SHP77 treated with DMSO at 0.1 percent for 48 hours (cell line): ENCODE measurements at regions not wholly inside any gene's neighbourhood (a gene's known extent, or its start where the extent isn't known, plus 50 kb on each side); places are given as distances from the start of the nearest gene placed in this dataset.
"Not testable (repeated sequence)": the region's sequence is repeated elsewhere in the genome, so short reads cannot be mapped to it uniquely, and the experiment has no call there.

Experiments
- DNase-seq: peaks from one replicate; lab custom pipeline; 2025; lab: John Stamatoyannopoulos, UW

GRCh38 chr4:36601864-36602495 lies 320.6 kb downstream of the DTHD1 start:
- peak; percentile 16 for DNase-seq

DNA sequence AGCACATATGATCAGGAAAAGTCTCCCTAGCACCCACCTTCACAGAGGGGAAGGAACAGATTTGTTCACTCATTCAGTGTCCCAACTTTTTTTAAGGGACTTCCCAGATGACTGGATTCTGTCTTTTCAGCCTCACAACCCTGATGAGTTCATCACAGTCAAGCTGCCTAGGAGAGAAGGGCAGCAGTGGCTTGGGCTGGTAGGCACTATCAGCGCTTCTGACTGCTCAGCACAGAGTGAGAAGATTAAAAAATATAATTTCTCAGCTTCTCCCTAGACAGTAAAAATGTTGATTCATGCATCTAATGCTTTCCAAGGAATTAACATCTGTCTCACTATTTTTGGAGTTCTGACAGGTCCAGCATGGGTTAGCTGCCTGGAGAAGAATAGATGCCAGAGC lies 328.2 kb downstream of the DTHD1 start:
- DNase-seq, result no peak

GRCh38 chr4:36610628-36611027 lies 329.2 kb downstream of the DTHD1 start:
- no peak for DNase-seq

GRCh38 chr4:36613142-36613541 lies 331.7 kb downstream of the DTHD1 start:
- DNase-seq, result not testable (repeated sequence)

- no peak for DNase-seq
Measured at GRCh38 chr4:36614011-36614410, 332.6 kb downstream of the DTHD1 start.

DNA sequence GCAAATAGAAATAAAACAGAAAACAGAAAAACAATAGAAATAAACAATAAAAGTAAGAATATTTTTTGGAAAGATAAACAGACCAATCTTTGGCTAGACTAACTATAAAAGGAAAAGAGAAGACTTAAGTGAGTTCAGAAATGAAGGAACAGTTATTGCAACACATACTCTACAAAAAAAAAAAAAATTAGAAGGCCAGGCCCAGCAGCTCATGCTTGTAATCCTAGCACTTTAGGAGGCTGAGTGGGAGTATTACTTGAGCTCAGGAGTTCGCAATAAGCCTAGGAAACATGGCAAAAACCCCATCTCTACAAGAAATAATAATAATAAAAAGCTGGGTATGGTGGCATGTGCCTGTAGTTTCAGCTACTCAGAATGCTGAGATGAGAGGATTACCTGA lies 336.7 kb downstream of the DTHD1 start:
- DNase-seq, result no peak

- DNase-seq, result no peak
Measured at GRCh38 chr4:36624030-36624429, 342.6 kb downstream of the DTHD1 start.

GRCh38 chr4:36638273-36638811 lies 356.9 kb downstream of the DTHD1 start:
- no peak for DNase-seq

- no peak for DNase-seq
Measured at GRCh38 chr4:36640876-36641275, 359.5 kb downstream of the DTHD1 start.

- DNase-seq, result no peak
Measured at GRCh38 chr4:36651253-36651652, 369.8 kb downstream of the DTHD1 start.

GRCh38 chr4:36652857-36653256 lies 371.4 kb downstream of the DTHD1 start:
- DNase-seq, result no peak

DNA sequence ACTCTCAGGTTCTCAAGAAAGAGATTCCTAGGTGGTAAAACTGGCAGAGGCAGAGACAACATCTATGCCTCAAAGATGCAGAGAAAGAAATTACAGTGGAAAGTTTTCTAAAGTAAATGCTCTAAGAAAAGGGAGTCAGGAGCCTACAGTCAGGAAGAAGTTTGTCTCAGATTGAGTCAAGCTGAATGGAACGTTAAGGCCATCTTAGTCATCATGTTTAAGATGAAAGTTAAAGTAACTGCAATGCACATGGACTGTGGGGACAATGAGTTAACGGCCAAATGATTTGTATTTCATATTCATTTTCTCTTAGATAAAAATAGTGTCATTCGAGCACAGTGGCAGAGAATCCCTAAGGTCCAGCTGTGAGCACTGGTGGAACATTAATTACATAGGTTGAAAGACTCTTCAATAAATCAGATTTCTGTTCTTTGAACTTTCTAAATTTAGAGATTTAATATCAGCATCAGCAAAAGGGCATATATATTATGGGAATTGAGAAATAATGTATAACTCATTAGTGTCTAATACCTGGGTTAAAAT lies 384.6 kb downstream of the DTHD1 start:
- no peak for DNase-seq

DNA sequence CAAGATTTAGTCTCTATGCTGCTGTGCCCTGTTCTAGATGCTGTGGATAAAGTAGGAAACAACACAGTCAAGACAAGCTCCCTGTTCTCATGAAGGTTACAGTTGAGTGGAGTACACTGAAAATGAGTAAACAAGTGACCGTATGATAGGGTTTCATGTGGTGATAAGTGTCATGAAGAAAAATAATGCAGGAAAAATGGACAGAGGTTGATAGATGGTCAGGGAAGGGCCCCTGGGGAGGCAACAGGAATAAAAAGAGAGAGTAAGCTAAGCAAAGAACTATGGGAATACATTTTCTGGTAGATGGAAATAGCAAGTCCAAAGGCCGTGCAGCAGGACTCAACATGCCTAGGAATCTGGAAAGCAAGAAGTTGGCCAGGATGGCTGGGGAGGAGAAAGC lies 394.0 kb downstream of the DTHD1 start:
- DNase-seq, result no peak

DNA sequence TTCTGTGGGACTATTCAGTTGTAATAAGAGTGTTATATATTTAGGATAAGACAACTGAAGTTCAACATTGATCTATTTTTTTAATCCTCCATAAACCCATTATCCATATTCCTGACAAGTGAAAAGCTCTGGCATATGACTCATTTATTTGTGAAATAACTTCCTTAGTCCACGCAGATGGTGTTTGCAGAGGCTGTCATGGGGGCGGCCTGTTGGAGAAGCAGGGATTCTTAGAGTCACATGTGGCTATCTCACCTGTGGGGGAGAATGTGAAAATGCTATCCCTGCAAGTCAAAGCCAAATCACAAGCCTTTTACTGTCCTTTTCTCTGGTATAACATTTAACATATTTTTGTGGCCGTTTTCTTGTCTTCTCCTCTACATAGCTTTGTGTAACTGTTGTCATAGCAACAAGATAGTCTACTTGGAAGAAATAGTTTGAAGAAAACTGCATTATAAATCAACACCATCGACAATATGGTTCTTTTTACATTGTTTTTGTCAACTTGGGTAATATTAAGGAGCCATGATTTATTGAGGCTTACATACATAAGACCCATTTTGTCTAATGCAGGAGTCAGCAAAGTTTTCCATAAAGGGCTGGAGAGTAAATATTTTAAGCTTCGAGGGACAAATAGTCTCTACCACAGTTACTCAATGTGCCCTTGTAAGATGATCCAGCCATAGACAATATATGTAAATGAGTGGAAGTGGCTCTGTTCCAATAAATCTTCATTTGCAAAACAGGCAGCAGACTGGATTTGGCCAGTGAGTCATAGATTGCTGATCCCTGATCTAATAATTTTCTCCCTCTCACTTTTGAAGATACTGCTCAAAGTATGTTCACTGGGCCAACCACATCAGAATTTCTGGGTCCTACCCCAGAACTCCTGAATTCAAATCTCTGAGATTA lies 395.0 kb downstream of the DTHD1 start:
- no peak for DNase-seq

GRCh38 chr4:36677112-36677511 lies 395.7 kb downstream of the DTHD1 start:
- no peak for DNase-seq

GRCh38 chr4:36677874-36678273 lies 396.5 kb downstream of the DTHD1 start:
- DNase-seq, result no peak

DNA sequence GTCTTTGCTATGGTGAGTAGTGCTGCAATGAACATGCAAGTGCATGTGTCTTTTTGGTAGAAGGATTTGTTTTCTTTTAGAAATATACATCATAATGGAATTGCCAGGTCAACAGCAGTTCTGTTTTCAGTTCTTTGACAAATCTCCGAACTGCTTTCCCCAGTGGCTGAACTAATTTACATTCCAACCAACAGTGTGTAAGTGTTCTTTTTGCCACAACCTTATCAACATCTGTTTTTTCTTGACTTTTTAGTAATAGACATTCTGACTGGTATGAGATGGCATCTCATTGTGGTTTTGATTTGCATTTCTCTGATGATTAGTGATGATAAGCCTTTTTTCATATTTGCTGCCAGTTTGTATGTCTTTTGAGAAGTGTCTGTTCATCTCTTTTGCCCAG lies 406.3 kb downstream of the DTHD1 start:
- no peak for DNase-seq

DNA sequence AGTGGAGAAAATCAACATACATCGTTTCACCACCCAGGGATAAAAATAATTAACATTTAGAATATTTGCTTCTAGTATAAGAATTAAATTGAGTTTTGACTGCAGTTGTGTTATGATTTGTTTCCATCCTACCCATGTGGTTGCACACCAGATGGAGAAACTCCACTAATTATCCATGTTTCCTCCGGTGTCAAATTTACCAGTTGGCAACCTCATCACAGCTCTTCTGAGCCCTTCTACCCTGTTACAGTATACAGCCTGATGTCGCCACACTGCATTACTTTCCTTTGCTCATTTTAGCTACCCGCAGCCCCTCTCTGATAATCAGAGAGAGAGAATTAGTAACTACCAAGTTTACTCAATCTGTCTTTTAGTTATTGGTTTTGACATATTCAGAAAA lies 411.2 kb downstream of the DTHD1 start:
- no peak for DNase-seq

DNA sequence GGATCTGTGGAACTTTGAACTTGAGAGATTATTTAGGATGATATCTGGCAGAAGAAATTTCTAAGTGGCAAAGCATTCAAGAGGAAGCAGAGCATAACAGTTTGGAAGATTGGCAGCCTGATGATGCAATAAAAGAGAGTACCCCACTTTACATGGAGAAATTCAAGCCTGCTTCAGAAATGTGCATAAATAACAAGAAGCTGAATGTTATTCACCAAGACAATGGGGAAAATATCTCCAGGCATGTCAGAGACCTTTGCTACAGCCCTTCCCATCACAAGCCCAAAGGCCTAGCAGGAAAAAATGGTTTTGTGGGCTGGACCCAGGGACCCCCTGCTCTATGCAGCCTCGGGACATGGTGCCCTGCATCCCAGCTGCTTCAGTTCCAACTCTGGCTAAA lies 420.8 kb downstream of the DTHD1 start:
- DNase-seq, result no peak

GRCh38 chr4:36704289-36704688 lies 422.9 kb downstream of the DTHD1 start:
- DNase-seq, result no peak

DNA sequence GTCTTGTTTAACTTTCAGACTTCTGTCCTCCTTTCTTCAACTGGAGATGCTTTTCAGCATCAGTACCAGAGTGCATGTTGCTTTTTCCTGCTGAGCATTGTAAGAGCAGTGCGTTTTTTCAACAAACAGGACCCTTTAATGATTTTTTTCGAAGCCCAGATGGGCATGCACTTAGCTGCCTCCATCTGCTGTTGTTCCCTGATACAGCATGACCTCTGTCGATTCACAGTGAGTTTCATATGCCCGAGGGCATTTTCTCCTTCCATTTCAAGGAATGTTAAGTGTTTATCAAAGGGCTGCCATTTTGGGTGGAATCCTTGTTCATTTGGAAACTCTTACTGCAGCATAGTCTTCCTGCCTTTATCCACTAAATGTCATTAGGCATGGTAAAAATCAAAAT lies 428.6 kb downstream of the DTHD1 start:
- DNase-seq, result no peak

GRCh38 chr4:36712013-36712412 lies 430.6 kb downstream of the DTHD1 start:
- no peak for DNase-seq

GRCh38 chr4:36716874-36717273 lies 435.5 kb downstream of the DTHD1 start:
- no peak for DNase-seq
